DOHH2 (cell line): ENCODE measurements at regions not wholly inside any gene's neighbourhood (a gene's known extent, or its start where the extent isn't known, plus 50 kb on each side); places are given as distances from the start of the nearest gene placed in this dataset.
A peak's percentile ranks its signal among the peaks of the same experiment; 100 is the strongest.
"Not testable (repeated sequence)": the region's sequence is repeated elsewhere in the genome, so short reads cannot be mapped to it uniquely, and the experiment has no call there.

Source experiments
- H3F3A ChIP-seq: fragments of 200-600 bp; sonication (generic), shearing (Covaris generic); 2 replicates; pipeline ENCODE4 v1.6.0; 2016; ENCODE audit warnings: antibody characterized with exemption, mild to moderate bottlenecking; ENCODE audit not compliant: control insufficient read depth, insufficient read depth
- H3K27ac ChIP-seq: fragments of 200-600 bp; sonication (generic); 2 replicates; pipeline ENCODE4 v1.5.1; 2014; ENCODE audit warnings: low read depth, mild to moderate bottlenecking, low read length, moderate library complexity
- H3K27me3 ChIP-seq: fragments of 200-600 bp; sonication (generic); 2 replicates; pipeline ENCODE4 v1.6.1; 2014; ENCODE audit warnings: mild to moderate bottlenecking, low read length, mixed read lengths; ENCODE audit not compliant: control insufficient read depth
- H3K36me3 ChIP-seq: fragments of 200-600 bp; sonication (generic); 2 replicates; pipeline ENCODE4 v1.6.1; 2014; ENCODE audit warnings: mild to moderate bottlenecking, low read length, moderate library complexity, mixed read lengths; ENCODE audit not compliant: control insufficient read depth
- H3K4me1 ChIP-seq: fragments of 200-600 bp; sonication (generic); 2 replicates; pipeline ENCODE4 v1.6.1; 2014; ENCODE audit warnings: mild to moderate bottlenecking, low read length, mixed read lengths; ENCODE audit not compliant: control insufficient read depth
- H3K4me2 ChIP-seq: fragments of 200-600 bp; sonication (generic); 2 replicates; pipeline ENCODE4 v1.6.0; 2014; ENCODE audit warnings: mild to moderate bottlenecking, low read length, moderate library complexity
- H3K4me3 ChIP-seq: fragments of 200-600 bp; sonication (generic); 2 replicates; pipeline ENCODE4 v1.5.1; 2014; ENCODE audit warnings: mild to moderate bottlenecking, low read length, mixed read lengths
- H3K79me2 ChIP-seq: fragments of 200-600 bp; sonication (generic); 2 replicates; pipeline ENCODE4 v1.6.1; 2014; ENCODE audit warnings: mild to moderate bottlenecking, low read length, mixed read lengths; ENCODE audit not compliant: control insufficient read depth
- H3K9me2 ChIP-seq: fragments of 200-600 bp; sonication (generic); replicated peaks from 2 replicates; pipeline ENCODE4 v1.6.1; 2014; ENCODE audit warnings: mild to moderate bottlenecking, low read length, mixed read lengths; ENCODE audit not compliant: control insufficient read depth
- H3K9me3 ChIP-seq: fragments of 200-600 bp; sonication (generic); 2 replicates; pipeline ENCODE4 v1.6.1; 2014; ENCODE audit warnings: antibody characterized with exemption, low read length, mixed read lengths; ENCODE audit not compliant: control insufficient read depth, insufficient read depth
- H4K20me1 ChIP-seq: fragments of 200-600 bp; sonication (generic); 2 replicates; pipeline ENCODE4 v1.6.0; 2014; ENCODE audit warnings: low read depth, mild to moderate bottlenecking, antibody characterized with exemption, low read length, moderate library complexity; ENCODE audit not compliant: control insufficient read depth, insufficient read depth
- EZH2phosphoT487 ChIP-seq: fragments of 200-600 bp; sonication (generic); IDR thresholded peaks from 2 replicates; pipeline ENCODE4 v1.6.1; 2017; ENCODE audit warnings: borderline replicate concordance, mild to moderate bottlenecking, antibody characterized with exemption, low read length, moderate library complexity, mixed read lengths
- TF ChIP-seq, protein P1 (sequence below): fragments of 200-600 bp; sonication (generic); IDR thresholded peaks from one replicate; pipeline ENCODE4 v1.5.1; 2014; ENCODE audit warnings: antibody characterized with exemption, mild to moderate bottlenecking, low read depth, low read length; ENCODE audit not compliant: poor library complexity, severe bottlenecking

DNA sequence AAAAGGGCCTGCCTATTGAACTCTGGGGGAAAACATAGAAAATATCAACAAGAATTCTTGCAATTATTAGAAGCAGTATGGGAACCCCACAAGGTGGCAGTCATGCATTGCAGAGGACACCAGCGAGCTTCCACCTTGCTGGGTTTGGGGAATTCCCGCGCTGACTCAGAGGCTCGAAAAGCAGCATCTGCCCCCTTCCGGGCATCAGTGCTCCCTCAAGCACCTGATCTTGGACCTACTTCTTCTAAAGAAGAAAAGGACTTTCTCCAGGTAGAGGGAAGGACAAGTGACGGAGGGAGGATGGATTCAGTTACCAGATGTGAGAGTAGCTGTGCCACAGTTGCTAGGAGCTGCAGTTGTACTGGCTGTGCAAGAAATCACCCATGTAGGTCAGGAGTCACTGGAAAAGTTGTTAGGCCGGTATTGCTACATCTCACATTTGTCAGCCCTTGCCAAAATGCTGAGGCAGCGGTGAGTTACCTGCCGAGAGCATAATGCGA is 415.7 kb downstream of the DIRAS2 start:
- H3K4me1 ChIP-seq, H3K36me3 ChIP-seq, H3K4me3 ChIP-seq, H4K20me1 ChIP-seq, H3F3A ChIP-seq, H3K9me2 ChIP-seq, H3K9me3 ChIP-seq, H3K4me2 ChIP-seq, H3K79me2 ChIP-seq, H3K27me3 ChIP-seq, H3K27ac ChIP-seq: not testable (repeated sequence)
- TF ChIP-seq, protein P1, sequence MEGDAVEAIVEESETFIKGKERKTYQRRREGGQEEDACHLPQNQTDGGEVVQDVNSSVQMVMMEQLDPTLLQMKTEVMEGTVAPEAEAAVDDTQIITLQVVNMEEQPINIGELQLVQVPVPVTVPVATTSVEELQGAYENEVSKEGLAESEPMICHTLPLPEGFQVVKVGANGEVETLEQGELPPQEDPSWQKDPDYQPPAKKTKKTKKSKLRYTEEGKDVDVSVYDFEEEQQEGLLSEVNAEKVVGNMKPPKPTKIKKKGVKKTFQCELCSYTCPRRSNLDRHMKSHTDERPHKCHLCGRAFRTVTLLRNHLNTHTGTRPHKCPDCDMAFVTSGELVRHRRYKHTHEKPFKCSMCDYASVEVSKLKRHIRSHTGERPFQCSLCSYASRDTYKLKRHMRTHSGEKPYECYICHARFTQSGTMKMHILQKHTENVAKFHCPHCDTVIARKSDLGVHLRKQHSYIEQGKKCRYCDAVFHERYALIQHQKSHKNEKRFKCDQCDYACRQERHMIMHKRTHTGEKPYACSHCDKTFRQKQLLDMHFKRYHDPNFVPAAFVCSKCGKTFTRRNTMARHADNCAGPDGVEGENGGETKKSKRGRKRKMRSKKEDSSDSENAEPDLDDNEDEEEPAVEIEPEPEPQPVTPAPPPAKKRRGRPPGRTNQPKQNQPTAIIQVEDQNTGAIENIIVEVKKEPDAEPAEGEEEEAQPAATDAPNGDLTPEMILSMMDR = peak; percentile 54

DNA sequence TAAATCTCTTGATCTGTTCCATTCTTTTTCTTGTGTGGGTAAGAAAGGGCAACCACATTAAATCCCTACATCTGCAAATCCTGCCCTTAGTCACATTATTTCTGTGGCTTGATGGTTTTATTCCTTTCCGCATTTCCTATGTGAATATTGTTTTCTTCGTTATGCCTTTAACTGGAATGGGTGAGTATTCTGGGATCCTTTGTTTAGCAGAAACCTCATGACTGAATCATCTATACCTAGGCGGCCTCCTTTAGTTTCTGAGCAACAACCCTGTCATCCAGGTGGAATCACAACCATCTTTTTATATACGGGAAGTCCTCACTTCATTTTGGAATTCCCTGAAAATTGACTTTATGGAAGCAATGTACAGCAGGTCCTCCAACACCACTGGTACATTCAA is 409.5 kb downstream of the DIRAS2 start:
- H3K4me1 ChIP-seq, H3K79me2 ChIP-seq, H3K9me2 ChIP-seq, H3K36me3 ChIP-seq, H3K9me3 ChIP-seq, H3K4me3 ChIP-seq, H4K20me1 ChIP-seq, H3K27me3 ChIP-seq, H3F3A ChIP-seq, H3K4me2 ChIP-seq, H3K27ac ChIP-seq: not testable (repeated sequence)

DNA sequence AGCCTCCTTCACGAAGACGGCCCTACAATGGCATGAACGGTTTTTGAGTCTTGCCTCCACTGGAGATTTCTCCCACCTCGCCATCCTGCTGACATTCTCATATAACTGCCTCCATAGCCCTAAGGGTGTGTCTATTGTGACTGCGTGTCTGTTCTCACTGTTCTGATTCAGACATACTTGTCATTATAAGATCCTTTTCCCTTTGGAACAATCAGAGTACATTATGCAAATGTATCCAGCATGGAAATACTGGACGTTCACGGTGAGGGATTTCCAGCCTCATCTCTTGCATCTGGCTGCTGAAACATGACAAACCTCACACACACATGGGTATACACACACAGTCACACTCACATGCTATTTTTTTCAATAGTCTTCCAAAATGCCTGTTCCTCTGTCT is 402.1 kb downstream of the DIRAS2 start:
- H3K4me2 ChIP-seq = no peak overlapping the region
- H3K9me3 ChIP-seq = no peaks in the 10 kb centered on the region
- no peaks in the 10 kb centered on the region for H3K27me3 ChIP-seq
- H3K9me2 ChIP-seq = no peaks in the 10 kb centered on the region
- no peaks in the 10 kb centered on the region for H3F3A ChIP-seq
- H3K79me2 ChIP-seq = no peaks in the 10 kb centered on the region
- H3K4me3 ChIP-seq = no peak overlapping the region
- H4K20me1 ChIP-seq = no peaks in the 10 kb centered on the region
- H3K27ac ChIP-seq = no peak overlapping the region
- TF ChIP-seq, protein P1 = no peak
- TF ChIP-seq EZH2phosphoT487 = no peak
- H3K4me1 ChIP-seq = no peaks in the 10 kb centered on the region
- no peaks in the 10 kb centered on the region for H3K36me3 ChIP-seq

DNA sequence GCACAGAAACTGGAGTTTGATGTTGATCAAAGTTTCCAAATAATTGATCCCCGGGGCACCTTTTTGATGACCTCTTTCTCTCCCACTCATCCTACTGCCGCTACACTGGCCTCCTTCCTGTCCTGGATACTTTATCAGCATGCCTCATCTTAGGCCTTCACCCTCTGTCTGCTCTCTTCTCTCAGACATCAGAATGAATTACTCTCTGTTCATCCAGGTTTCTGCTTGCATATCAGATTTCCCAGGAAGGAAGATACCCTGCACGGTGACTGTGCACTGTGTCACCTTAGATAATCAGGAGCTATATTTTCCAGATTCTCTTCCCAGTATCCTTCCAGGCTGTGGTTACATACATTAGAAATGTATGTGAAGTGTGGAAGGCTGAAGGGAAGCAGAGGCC is 397.0 kb downstream of the DIRAS2 start:
- no peaks in the 10 kb centered on the region for H4K20me1 ChIP-seq
- no peaks in the 10 kb centered on the region for H3F3A ChIP-seq
- H3K27ac ChIP-seq = no peak overlapping the region
- H3K4me3 ChIP-seq = no peak overlapping the region
- H3K27me3 ChIP-seq = no peaks in the 10 kb centered on the region; the same call in 1 of the 2 replicates
- no peaks in the 10 kb centered on the region for H3K36me3 ChIP-seq
- TF ChIP-seq, protein P1 = no peak
- no peak for TF ChIP-seq EZH2phosphoT487
- no peak overlapping the region for H3K4me2 ChIP-seq
- H3K4me1 ChIP-seq = no peaks in the 10 kb centered on the region
- no peaks in the 10 kb centered on the region for H3K79me2 ChIP-seq
- H3K9me2 ChIP-seq = no peaks in the 10 kb centered on the region
- H3K9me3 ChIP-seq = no peaks in the 10 kb centered on the region
